RWPE1 (cell line): ENCODE measurements at regions not wholly inside any gene's neighbourhood (a gene's known extent, or its start where the extent isn't known, plus 50 kb on each side); places are given as distances from the start of the nearest gene placed in this dataset.

Experiments used
- CTCF ChIA-PET: fragments of 350-600 bp; sonication (Branson Sonifier 250); formaldehyde crosslinking; extraction: SDS; loops from one replicate; lab custom pipeline; 2021; lab: Yijun Ruan, JAX
- POLR2A ChIA-PET: fragments of 400-600 bp; formaldehyde crosslinking; extraction: SDS; loops from one replicate; lab custom pipeline; 2020; ENCODE audit warnings: antibody characterized with exemption; ENCODE audit not compliant: low non-redundant PET; lab: Yijun Ruan, JAX
- DNase-seq: peaks from one replicate; pipeline ENCODE4 v3.0.0; 2012; ENCODE audit warnings: low spot score
- H3K27ac ChIP-seq: fragments of 450-650 bp; 2 replicates; pipeline ENCODE4 v1.5.1; 2017
- TF ChIP-seq, protein P1 (sequence below): fragments of 450-650 bp; conservative IDR thresholded peaks from 2 replicates; pipeline ENCODE4 v1.5.1; 2017; ENCODE audit warnings: low read depth, mild to moderate bottlenecking

DNA sequence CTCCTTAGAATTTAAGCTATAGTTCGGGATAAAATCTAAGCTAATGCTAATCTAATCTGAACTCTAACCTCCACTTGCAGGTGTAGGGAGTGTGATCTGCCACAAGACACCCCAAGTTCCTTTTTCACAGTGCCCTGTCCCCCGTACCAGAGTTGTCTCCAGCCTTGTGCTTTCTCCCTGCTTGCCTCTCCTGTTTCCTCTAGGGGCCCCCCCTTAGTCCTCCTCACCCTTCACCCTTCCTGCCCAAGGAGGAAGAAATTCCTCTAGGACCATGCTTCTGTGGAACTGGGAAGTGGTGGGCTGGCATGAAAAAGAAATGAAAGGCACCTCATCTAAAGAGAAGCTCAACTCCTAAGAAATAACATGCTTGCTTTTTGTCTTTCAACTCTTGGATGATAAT is 50.2 kb upstream of the BCL9 start:
- TF ChIP-seq, protein P1, sequence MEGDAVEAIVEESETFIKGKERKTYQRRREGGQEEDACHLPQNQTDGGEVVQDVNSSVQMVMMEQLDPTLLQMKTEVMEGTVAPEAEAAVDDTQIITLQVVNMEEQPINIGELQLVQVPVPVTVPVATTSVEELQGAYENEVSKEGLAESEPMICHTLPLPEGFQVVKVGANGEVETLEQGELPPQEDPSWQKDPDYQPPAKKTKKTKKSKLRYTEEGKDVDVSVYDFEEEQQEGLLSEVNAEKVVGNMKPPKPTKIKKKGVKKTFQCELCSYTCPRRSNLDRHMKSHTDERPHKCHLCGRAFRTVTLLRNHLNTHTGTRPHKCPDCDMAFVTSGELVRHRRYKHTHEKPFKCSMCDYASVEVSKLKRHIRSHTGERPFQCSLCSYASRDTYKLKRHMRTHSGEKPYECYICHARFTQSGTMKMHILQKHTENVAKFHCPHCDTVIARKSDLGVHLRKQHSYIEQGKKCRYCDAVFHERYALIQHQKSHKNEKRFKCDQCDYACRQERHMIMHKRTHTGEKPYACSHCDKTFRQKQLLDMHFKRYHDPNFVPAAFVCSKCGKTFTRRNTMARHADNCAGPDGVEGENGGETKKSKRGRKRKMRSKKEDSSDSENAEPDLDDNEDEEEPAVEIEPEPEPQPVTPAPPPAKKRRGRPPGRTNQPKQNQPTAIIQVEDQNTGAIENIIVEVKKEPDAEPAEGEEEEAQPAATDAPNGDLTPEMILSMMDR: no peak

More for the DNA sequence above, 50.2 kb upstream of the BCL9 start:
- no peak for DNase-seq
- ChIA-PET CTCF (interaction anchor here (0.7 kb wide), 1 partner anchor 137 kb away, joined by 3 read pairs; no protein-coding TSS in a partner anchor), POLR2A (no interaction called here)
- H3K27ac ChIP-seq: no peak overlapping the region
